Endodermal cell (in vitro differentiated cells): ENCODE measurements at regions not wholly inside any gene's neighbourhood (a gene's known extent, or its start where the extent isn't known, plus 50 kb on each side); places are given as distances from the start of the nearest gene placed in this dataset.

ENCODE experiments used
- DNase-seq: peaks from one replicate; pipeline ENCODE4 v3.0.0-alpha.2; 2017
- H3K27ac ChIP-seq: 2 replicates; pipeline ENCODE4 v1.5.1; 2013; ENCODE audit warnings: mild to moderate bottlenecking, low read depth, low read length, moderate library complexity
- H3K27me3 ChIP-seq: 2 replicates; pipeline ENCODE4 v1.6.1; 2013; ENCODE audit warnings: mild to moderate bottlenecking, low read length, moderate library complexity; ENCODE audit not compliant: insufficient read depth, control insufficient read depth, poor library complexity, severe bottlenecking
- H3K36me3 ChIP-seq: 2 replicates; pipeline ENCODE4 v1.7.0; 2013; ENCODE audit warnings: mild to moderate bottlenecking, low read length, moderate library complexity; ENCODE audit not compliant: control insufficient read depth, insufficient read depth
- H3K4me1 ChIP-seq: one replicate; pipeline ENCODE4 v1.7.0; 2013; ENCODE audit warnings: low read length; ENCODE audit not compliant: control insufficient read depth, insufficient read depth
- H3K4me3 ChIP-seq: 2 replicates; pipeline ENCODE4 v1.5.1; 2013; ENCODE audit warnings: mild to moderate bottlenecking, low read length, moderate library complexity
- H3K9ac ChIP-seq: 2 replicates; pipeline ENCODE4 v1.6.1; 2013; ENCODE audit warnings: mild to moderate bottlenecking, low read length, moderate library complexity; ENCODE audit not compliant: poor library complexity, severe bottlenecking; ENCODE audit errors: extremely low read depth
- H3K9me3 ChIP-seq: 2 replicates; pipeline ENCODE4 v1.6.1; 2013; ENCODE audit warnings: mild to moderate bottlenecking, low read length, moderate library complexity; ENCODE audit not compliant: control insufficient read depth
- H3K27ac Mint-ChIP-seq: 2 replicates; pipeline ENCODE4 v1.8.0; 2020; ENCODE audit warnings: mixed read lengths
- H3K27me3 Mint-ChIP-seq: 2 replicates; pipeline ENCODE4 v1.8.0; 2021; ENCODE audit warnings: mild to moderate bottlenecking, mixed read lengths; ENCODE audit not compliant: insufficient read depth
- H3K36me3 Mint-ChIP-seq: 2 replicates; pipeline ENCODE4 v1.8.0; 2020; ENCODE audit warnings: low read depth, mixed read lengths
- H3K4me1 Mint-ChIP-seq: 2 replicates; pipeline ENCODE4 v1.8.0; 2020; ENCODE audit warnings: mixed read lengths
- H3K4me3 Mint-ChIP-seq: 2 replicates; pipeline ENCODE4 v1.8.0; 2020; ENCODE audit warnings: mild to moderate bottlenecking, moderate library complexity, mixed read lengths
- H3K9me3 Mint-ChIP-seq: 2 replicates; pipeline ENCODE4 v1.8.0; 2020; ENCODE audit warnings: mild to moderate bottlenecking, mixed read lengths
- WGBS, 2 experiments: methylation state at CpG; one replicate each; pipeline versions ENCODE4 v1.1.5 to v1.1.7; 2013; ENCODE audit warnings: missing lambda C conversion rate in 2 of 2, mixed read lengths in 1 of 2; ENCODE audit not compliant: insufficient coverage in 1 of 2, insufficient read length in 1 of 2; 5-methylcytosine and 5-hydroxymethylcytosine counted together
- TF ChIP-seq, protein P1 (sequence below): fragments of 200-600 bp; sonication (generic); conservative IDR thresholded peaks from 2 replicates; pipeline ENCODE4 v1.5.0; 2021; ENCODE audit warnings: antibody characterized with exemption, mild to moderate bottlenecking

DNA sequence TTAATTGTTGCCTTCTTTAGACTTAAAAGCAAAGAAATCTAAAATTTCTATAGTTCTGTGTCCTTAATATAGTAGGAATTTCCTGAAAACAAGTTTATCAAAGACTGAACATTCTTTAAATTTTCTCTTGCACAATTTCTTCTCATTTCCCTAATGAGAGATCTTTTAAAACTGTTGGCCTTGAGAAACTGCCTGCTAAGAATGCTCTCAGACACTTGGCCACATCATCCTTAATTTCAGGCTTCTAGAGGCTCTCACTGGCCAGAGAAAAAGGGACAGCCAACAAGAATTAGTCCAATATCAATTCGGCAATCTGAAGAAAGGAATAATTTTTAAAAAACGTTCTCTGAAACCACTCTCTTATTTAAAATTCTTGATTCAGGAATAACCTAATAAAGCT is 167.0 kb upstream of the CREB1 start:
- H3K9me3 ChIP-seq, result no peaks in the 10 kb centered on the region
- no peak overlapping the region for H3K4me3 ChIP-seq
- H3K4me1 Mint-ChIP-seq, result peaks cover 5% of the 10 kb centered on the region
- TF ChIP-seq, protein P1, sequence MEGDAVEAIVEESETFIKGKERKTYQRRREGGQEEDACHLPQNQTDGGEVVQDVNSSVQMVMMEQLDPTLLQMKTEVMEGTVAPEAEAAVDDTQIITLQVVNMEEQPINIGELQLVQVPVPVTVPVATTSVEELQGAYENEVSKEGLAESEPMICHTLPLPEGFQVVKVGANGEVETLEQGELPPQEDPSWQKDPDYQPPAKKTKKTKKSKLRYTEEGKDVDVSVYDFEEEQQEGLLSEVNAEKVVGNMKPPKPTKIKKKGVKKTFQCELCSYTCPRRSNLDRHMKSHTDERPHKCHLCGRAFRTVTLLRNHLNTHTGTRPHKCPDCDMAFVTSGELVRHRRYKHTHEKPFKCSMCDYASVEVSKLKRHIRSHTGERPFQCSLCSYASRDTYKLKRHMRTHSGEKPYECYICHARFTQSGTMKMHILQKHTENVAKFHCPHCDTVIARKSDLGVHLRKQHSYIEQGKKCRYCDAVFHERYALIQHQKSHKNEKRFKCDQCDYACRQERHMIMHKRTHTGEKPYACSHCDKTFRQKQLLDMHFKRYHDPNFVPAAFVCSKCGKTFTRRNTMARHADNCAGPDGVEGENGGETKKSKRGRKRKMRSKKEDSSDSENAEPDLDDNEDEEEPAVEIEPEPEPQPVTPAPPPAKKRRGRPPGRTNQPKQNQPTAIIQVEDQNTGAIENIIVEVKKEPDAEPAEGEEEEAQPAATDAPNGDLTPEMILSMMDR, result no peak
- no peak overlapping the region for H3K4me3 Mint-ChIP-seq
- H3K36me3 Mint-ChIP-seq, result no peaks in the 10 kb centered on the region
- no peak overlapping the region for H3K9ac ChIP-seq
- no peak for DNase-seq
- no peaks in the 10 kb centered on the region for H3K27me3 Mint-ChIP-seq
- H3K27ac ChIP-seq, result no peak overlapping the region
- no peak overlapping the region for H3K27ac Mint-ChIP-seq
- no peaks in the 10 kb centered on the region for H3K36me3 ChIP-seq
- WGBS, 2 experiments, result 80 to 83% methylated on average over 1 to 2 of the region's 2 CpGs
- H3K27me3 ChIP-seq, result no peaks in the 10 kb centered on the region
- H3K9me3 Mint-ChIP-seq, result no peaks in the 10 kb centered on the region
- H3K4me1 ChIP-seq, result no peaks in the 10 kb centered on the region

DNA sequence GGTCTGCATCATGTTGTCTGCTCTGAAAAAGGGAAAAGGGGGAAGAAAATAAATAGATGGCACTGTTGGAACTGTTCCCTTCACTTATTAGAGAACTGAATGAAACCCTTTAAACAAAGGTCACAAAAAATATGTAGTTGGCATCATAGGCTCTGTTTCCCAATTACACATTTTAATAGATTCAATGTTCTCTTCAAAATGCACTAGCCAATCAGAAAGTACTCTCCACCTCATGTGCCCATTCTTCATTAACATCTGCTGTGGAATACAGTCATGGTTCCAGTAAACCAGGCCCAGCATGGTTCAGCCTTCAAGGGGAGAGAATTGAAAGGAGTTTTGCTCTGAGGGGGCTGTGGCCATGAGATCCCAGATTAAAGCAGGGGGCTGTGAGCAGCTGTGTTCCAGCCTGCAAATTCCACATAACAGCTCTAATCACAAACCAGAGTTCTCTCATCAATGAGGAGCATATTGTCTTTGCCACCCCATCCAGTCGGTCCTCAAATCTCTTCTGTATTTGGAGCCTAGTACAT is 165.9 kb upstream of the CREB1 start:
- Histone ChIP-seq H3K9ac (no peak overlapping the region), H3K36me3 (no peaks in the 10 kb centered on the region), H3K27me3 (no peaks in the 10 kb centered on the region), H3K4me1 (no peaks in the 10 kb centered on the region), H3K9me3 (no peaks in the 10 kb centered on the region), H3K4me3 (no peak overlapping the region), H3K27ac (no peak overlapping the region)
- Mint-ChIP-seq H3K4me1 (no peaks in the 10 kb centered on the region), H3K36me3 (no peaks in the 10 kb centered on the region), H3K27me3 (no peaks in the 10 kb centered on the region), H3K4me3 (no peak overlapping the region), H3K27ac (no peak overlapping the region), H3K9me3 (no peaks in the 10 kb centered on the region)
- 100% methylated on average over 1 of the region's 1 CpG; no CpG with 5 or more reads in 1 of the 2 experiments for WGBS, 2 experiments
- DNase-seq, result no peak
- TF ChIP-seq, protein P1, result no peak

DNA sequence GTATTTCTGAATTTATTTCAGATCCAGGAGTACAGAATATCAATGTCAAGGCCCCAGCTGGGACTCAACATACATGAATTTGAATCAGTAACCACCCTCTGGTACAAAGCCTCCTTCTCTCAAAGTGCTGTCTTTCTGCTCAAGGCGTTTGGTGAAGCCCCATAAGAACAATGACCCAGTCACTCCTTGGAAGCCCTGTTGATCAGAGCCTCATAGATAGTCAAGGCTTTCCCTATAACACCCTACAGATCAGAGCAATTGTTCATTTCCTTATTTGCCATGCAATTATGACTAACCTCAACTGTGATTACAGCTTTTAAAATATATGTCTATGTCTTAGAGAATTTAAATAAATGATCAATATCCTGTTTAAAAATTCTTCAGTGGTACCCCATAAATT is 159.1 kb upstream of the CREB1 start:
- H3K27me3 ChIP-seq, result no peaks in the 10 kb centered on the region
- H3K36me3 ChIP-seq, result no peaks in the 10 kb centered on the region
- H3K4me1 Mint-ChIP-seq, result peaks cover 14% of the 10 kb centered on the region
- no peak overlapping the region for H3K27ac Mint-ChIP-seq
- 79% methylated on average over 1 of the region's 1 CpG; no CpG with 5 or more reads in 1 of the 2 experiments for WGBS, 2 experiments
- TF ChIP-seq, protein P1, result no peak
- no peak overlapping the region for H3K4me3 Mint-ChIP-seq
- H3K27me3 Mint-ChIP-seq, result no peaks in the 10 kb centered on the region
- no peak overlapping the region for H3K4me3 ChIP-seq
- H3K9me3 ChIP-seq, result no peaks in the 10 kb centered on the region
- no peaks in the 10 kb centered on the region for H3K9me3 Mint-ChIP-seq
- H3K4me1 ChIP-seq, result no peaks in the 10 kb centered on the region
- H3K27ac ChIP-seq, result no peak overlapping the region
- no peaks in the 10 kb centered on the region for H3K36me3 Mint-ChIP-seq
- H3K9ac ChIP-seq, result no peak overlapping the region
- no peak for DNase-seq
